SK-MEL-5 (cell line): ENCODE measurements at regions not wholly inside any gene's neighbourhood (a gene's known extent, or its start where the extent isn't known, plus 50 kb on each side); places are given as distances from the start of the nearest gene placed in this dataset.
A peak's percentile ranks its signal among the peaks of the same experiment; 100 is the strongest.

Source experiments
- DNase-seq: peaks from one replicate; pipeline ENCODE4 v3.0.0-alpha.2; 2016; ENCODE audit warnings: low read depth, low spot score
- in situ Hi-C: cut with HindIII; loops from 2 replicates; pipeline ENCODE4 v1.10.0; 2016; ENCODE audit warnings: low sequenced_read_pairs, high pct_unique_total_duplicates, low pct_unique_long_range_greater_than_20kb

DNA sequence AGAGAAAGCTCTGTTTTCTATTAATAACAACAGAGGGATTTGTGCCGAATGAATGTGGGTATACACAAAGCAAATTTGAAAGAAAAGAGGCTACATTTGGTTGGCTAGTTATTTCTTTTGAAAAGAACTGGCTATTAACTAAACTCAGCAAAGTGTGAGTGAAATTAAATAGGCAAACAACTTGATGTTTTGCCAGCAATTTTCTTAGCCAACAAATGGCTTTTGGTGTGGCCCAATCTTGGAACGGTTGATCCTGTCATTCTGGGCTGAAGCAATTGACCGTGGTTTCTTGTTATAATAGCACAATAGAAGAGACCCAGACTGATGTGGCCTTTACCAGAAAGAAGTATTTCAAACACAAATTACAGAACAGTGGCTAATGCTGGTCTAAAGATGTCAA, 898.6 kb downstream of the KCNMA1 start:
- in situ Hi-C loops, result no loop called here
- no peak for DNase-seq

GRCh38 chr10:76736815-76737618, 900.6 kb downstream of the KCNMA1 start:
- DNase-seq, result no peak
- in situ Hi-C loops, result no loop called here

DNA sequence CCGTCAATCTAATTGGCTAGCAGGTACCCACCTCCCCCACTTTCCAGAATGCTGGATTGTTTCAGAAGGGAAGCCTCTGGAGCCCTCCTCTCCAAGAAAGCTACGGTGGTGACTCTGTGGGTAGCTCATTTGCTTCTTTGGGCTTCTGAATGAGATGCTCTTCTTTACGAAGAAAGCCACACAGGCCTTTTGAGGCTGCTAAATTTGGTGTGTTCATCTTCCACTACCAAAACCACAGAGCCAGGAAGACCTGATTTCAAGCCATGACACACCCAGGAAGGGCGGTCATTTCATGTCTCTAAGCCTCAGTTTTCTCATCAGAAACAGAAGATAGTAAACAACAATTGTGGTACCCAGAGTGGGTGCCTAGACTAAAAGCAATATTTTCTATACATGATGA, 901.2 kb downstream of the KCNMA1 start:
- in situ Hi-C loops, result no loop called here
- no peak for DNase-seq

DNA sequence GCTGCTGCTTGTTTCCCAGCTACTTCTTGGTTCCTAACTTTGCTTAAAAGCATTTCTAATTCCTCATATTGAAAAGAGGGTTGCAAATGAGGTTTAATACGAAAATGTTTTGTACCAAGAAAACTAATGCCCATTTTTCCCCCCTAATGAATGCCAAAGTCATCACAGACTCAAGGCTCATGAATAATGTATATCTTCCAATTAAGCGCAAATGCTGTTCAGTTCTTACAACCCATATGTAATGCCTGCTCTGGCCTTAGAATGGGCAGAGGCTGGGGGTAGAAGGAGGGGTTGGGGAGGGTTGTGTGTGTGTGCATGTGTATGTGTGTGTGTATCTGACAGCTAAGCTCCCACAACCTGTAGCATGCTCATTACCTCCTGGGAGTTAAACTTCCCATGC, 901.7 kb downstream of the KCNMA1 start:
- no peak for DNase-seq
- in situ Hi-C loops, result no loop called here

- no peak for DNase-seq
- in situ Hi-C loops, result no loop called here
Measured at GRCh38 chr10:76733441-76733936, 904.1 kb downstream of the KCNMA1 start.

DNA sequence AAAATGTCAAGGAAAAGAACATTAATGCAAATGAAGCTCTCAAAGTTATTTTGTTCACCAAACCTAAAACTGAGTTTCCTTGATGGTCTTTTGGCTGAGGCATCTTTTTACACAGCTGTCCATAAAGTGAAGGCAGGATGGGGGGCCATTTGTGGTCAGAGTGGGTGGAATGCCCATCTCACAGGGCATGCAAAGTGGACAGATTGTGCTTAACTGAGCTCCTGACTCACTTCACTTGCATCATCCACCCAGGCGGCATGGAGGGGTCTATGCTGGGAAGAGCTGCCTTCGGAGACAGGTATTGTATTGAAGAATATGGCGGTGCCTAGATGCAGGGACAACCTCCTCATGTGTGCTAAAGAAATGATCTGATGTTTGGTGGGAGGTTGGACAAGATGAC, 905.3 kb downstream of the KCNMA1 start:
- DNase-seq, result no peak
- in situ Hi-C loops, result no loop called here

DNA sequence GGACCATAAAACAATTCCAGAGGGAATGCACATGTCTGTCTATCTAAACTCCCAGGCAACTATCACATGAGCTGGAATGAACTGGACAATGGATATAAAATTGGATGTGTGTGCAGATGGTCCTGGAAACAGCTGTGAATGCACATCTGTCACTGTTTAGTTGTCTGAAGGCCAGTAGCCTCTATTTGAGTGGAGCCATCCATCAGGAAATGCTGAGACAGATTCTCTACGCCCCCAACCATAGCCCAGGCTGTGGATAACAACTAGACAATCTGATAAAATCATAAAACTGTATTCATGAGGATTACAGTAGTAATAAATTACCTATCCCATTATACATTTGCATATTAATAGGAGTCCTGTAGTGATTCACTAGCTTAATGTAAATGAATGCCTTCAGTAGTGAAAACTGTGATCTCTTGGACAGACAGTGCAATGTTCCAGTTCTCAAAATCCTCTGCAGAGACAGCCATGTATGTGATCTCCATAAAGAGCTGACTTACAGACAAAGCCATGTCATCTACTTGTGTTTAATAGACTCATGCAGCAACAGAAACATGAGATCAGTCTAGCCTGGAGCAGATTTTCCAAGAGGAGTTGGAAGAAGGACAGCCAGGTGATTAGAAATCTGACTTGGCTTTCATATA, 907.6 kb downstream of the KCNMA1 start:
- in situ Hi-C loops, result no loop called here
- no peak for DNase-seq

DNA sequence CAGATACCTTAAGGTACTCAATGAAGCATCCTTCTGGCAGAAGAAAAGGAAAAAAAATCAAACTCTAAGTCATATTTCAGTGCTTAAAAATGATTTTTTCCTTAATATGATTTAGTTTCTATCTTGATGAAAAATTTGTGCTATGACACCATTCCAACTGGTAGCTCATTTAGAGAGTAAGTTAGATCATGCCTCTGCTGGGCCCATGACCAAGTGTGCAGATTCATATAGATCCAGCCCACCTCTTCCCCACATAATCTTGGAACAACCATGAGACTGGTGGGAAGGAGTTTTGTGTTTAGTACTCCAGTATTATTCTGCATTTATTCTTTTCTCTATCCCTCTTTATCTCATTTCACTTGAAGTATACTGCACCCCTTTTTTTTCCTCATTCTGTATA, 908.3 kb downstream of the KCNMA1 start:
- no peak for DNase-seq
- in situ Hi-C loops, result no loop called here

GRCh38 chr10:76727038-76727437, 910.6 kb downstream of the KCNMA1 start:
- DNase-seq, result no peak
- in situ Hi-C loops, result no loop called here

DNA sequence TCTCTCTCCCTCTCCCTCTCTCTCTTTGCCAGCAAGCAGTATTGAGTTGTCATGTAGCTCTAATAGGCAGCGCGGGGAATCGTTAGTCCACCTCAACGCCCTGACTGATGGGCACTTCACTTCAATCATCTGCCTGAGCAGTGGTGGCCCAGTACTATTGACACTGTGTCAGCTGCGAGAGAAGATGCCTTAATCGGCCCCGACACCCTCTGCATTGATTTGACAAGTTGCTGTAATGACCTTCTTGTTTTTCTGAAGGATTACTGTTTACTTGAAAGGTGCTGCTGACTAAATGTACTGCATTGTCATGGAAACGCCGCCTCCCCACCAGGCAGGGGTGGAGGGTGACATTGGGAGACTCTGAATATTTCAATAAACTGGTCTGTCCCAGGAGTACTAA, 913.8 kb downstream of the KCNMA1 start:
- in situ Hi-C loops, result no loop called here
- no peak for DNase-seq

GRCh38 chr10:76721891-76722505, 915.6 kb downstream of the KCNMA1 start:
- no peak for DNase-seq
- in situ Hi-C loops, result no loop called here

- DNase-seq, result no peak
- in situ Hi-C loops, result no loop called here
Measured at GRCh38 chr10:76719006-76719405, 918.6 kb downstream of the KCNMA1 start.

GRCh38 chr10:76717141-76717540, 920.5 kb downstream of the KCNMA1 start:
- no peak for DNase-seq
- in situ Hi-C loops, result no loop called here

DNA sequence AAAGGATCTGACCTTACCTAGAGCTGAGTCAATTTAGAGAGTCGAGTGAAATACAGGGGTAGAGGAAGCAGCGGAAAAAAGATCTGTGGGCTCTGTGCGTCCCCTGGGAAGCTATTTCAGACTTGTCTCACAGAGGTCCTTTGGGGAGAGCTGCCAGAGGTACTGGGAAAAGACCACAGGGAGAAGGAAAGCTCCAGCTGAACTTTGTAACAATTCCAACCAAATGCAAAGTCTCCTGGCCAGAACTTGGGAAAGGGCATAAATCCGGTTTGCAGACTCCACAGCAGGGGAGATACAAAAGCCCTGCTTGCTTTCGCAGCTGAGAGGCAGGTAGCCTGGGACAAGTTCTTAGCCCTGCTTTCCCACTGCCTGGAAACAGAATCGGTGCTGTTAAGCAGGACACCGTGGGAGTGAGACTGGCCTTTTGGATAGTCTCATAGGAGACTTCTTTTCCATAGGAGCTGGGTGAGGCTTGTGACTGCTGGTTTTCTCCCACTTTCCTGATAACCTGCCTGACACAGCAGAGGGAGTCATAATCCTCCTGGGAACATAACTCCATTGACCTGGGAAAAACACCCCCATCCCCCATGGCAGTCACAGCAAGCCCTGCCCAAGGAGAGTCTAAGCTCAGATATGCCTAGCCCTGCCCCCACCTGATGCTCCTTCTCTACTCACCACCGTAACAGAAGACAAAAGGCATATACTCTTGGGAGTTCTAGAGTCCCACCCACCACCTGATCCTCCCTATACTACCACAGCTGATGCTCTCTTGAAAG, 926.2 kb downstream of the KCNMA1 start:
- DNase-seq, result no peak
- in situ Hi-C loops, result no loop called here

GRCh38 chr10:76700241-76700640, 937.4 kb downstream of the KCNMA1 start:
- in situ Hi-C loops, result no loop called here
- no peak for DNase-seq

DNA sequence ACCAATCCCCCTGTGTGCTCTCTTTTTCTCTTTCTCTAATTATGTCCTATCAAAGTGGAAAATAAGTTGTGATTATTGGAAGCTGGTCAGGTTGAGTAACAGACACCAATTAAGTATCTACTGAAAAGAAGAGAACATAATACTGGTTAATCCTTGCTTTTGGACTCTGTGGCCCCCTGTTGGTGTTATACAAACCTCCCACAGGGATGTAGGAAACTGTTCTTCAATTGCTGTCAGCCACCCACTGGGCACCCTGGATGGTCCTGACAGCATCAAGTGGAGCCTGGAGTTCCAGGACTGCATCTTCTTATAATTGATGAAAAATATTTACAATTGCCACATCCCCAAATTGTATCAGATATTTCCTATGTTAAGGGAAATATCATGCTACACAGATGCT, 939.7 kb downstream of the KCNMA1 start:
- in situ Hi-C loops, result no loop called here
- DNase-seq, result peak; percentile 2

- DNase-seq, result no peak
- in situ Hi-C loops, result no loop called here
Measured at GRCh38 chr10:76695069-76695468, 942.5 kb downstream of the KCNMA1 start.

DNA sequence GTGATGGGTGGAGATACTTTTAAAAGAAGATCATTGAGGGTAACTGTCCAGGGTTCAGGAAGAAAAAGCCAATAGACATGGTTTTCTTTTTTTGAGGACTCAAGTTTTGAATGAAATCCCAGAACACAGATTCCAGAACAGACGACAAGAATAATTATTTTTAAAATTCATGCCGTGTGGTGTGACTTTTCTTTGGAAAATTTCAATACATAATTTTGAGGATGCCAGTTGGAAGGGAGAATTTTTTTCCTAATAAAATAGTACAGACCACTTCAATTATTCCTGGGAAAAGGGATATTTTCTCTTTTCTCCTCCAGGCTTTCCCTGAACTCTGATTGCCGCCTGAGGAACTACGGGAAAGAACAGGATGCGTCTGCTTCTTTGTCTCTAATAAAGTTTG, 951.4 kb downstream of the KCNMA1 start:
- DNase-seq, result no peak
- in situ Hi-C loops, result no loop called here
